Effector memory CD8-positive, alpha-beta T cell (primary cell): ENCODE measurements at regions not wholly inside any gene's neighbourhood (a gene's known extent, or its start where the extent isn't known, plus 50 kb on each side); places are given as distances from the start of the nearest gene placed in this dataset.

Experiments
- ATAC-seq: fragments of 150-1000 bp; cut with Tn5 transposase; replicated peaks from 2 replicates; pipeline ENCODE4 v1.10.0; 2021; ENCODE audit warnings: mild to moderate bottlenecking, moderate library complexity
- DNase-seq, 3 experiments: peaks; one replicate each; pipeline ENCODE4 v3.0.0; 2021
- H3K27ac Mint-ChIP-seq, 2 donors: one replicate each; pipeline ENCODE4 v1.8.0; 2022; ENCODE audit warnings: mild to moderate bottlenecking in 2 of 2, mixed read lengths in 2 of 2, moderate library complexity in 2 of 2
- H3K27me3 Mint-ChIP-seq, 2 donors: one replicate each; pipeline ENCODE4 v1.8.0; 2022; ENCODE audit warnings: mixed read lengths in 2 of 2
- H3K36me3 Mint-ChIP-seq: one replicate; pipeline ENCODE4 v1.8.0; 2022; ENCODE audit warnings: mild to moderate bottlenecking, moderate library complexity, mixed read lengths; ENCODE audit not compliant: insufficient read depth
- H3K4me1 Mint-ChIP-seq, 2 donors: one replicate each; pipeline ENCODE4 v1.8.0; 2022; ENCODE audit warnings: low read depth in 2 of 2, mixed read lengths in 2 of 2
- H3K4me3 Mint-ChIP-seq, 2 donors: one replicate each; pipeline ENCODE4 v1.8.0; 2022; ENCODE audit warnings: mild to moderate bottlenecking in 2 of 2, mixed read lengths in 2 of 2, moderate library complexity in 2 of 2
- H3K9me3 Mint-ChIP-seq, 2 donors: one replicate each; pipeline ENCODE4 v1.8.0; 2022; ENCODE audit warnings: mixed read lengths in 2 of 2

GRCh38 chr3:117408811-117409210 is 699.2 kb downstream of the TUSC7 start:
- no peak overlapping the region for H3K4me3 Mint-ChIP-seq
- no peaks in the 10 kb centered on the region for H3K36me3 Mint-ChIP-seq
- DNase-seq = no peak
- no peaks in the 10 kb centered on the region for H3K4me1 Mint-ChIP-seq
- H3K27me3 Mint-ChIP-seq = no peaks in the 10 kb centered on the region
- H3K27ac Mint-ChIP-seq = no peak overlapping the region
- peaks cover 5 to 15% of the 10 kb centered on the region in 2 donors for H3K9me3 Mint-ChIP-seq
- ATAC-seq = no peak

DNA sequence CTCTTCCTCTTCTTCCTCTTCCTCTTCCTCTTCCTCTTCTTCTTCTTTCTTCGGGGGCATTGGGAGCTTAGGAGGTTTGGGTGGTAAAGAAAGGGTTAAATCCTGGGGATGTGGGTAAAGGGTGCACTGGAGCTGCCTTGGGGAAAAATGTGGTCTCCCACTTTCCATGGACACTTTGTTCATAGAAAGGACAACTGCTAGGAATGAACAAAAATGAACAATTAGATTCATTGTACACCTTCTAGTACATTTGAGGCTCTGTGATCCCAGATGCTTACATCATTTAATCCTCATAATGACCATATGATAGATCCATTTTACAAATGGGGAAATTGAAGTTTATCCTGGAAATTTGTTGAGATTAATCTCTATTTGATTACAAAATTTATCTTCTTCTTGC is 699.7 kb downstream of the TUSC7 start:
- Mint-ChIP-seq H3K27me3 (no peaks in the 10 kb centered on the region), H3K36me3 (no peaks in the 10 kb centered on the region), H3K4me3 (no peak overlapping the region), H3K4me1 (no peaks in the 10 kb centered on the region), H3K9me3 (peaks cover 5 to 15% of the 10 kb centered on the region in 2 donors), H3K27ac (no peak overlapping the region)
- no peak for DNase-seq
- no peak for ATAC-seq

DNA sequence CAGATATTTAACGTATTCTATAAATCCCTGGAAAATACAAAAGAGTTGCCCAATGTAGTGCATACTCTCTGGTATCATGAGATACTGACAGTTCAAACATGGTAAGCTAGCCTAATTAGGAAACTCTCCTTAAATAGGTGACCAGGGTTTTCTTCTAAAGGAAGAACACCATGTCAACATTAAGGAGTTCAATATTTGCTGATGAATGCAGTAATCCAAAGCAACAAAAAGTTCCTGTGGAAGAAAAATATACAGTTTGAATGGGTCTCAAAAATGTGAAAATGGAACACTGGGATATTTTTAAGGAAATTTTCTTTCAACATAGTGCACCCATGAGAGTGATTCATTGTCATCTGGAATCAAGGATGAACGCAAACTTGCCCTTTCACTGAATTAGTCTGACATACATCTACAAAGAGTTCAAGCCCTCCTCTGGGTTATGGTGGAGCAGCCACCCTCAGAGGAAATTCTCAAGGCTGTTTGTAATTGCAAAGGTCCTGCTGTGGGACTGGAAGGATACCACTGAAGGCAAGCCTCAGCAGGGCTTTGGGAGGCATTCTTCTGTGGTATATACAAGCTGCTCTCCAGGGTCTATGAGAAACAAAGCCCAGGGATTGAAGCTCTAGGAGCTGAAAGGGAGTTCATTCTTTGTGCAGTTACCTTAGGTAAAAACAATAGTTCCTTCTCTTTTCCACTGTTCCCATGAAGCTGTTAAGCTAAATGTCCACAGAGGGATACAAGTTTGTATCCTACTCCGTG is 700.3 kb downstream of the TUSC7 start:
- peaks cover 5 to 15% of the 10 kb centered on the region in 2 donors for H3K9me3 Mint-ChIP-seq
- no peak for DNase-seq

DNA sequence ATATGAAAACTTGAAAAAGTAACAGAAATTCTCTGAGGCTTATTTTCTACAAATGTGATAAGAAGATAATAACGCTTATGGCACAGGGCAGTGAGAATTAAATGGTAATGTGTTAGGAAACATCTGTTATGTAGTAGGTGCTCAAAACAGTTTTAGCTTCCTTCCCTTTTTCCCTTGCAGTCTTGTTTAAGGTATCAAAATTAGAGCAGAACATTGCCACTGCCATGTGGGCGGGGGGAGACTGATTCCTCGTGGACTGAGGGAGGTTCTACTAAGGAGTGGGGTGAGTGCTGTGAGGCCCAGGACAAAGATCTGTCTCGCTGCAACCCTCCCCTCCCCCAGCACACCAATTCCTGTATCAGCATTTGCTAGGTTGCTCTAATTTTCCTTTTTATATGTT is 702.4 kb downstream of the TUSC7 start:
- DNase-seq = no peak
- no peaks in the 10 kb centered on the region for H3K4me1 Mint-ChIP-seq
- no peak overlapping the region for H3K27ac Mint-ChIP-seq
- H3K4me3 Mint-ChIP-seq = no peak overlapping the region
- H3K36me3 Mint-ChIP-seq = no peaks in the 10 kb centered on the region
- ATAC-seq = no peak
- H3K27me3 Mint-ChIP-seq = no peaks in the 10 kb centered on the region
- peaks cover 5 to 15% of the 10 kb centered on the region in 2 donors for H3K9me3 Mint-ChIP-seq

More for the DNA sequence above, 700.3 kb downstream of the TUSC7 start:
- no peaks in the 10 kb centered on the region for H3K36me3 Mint-ChIP-seq
- H3K27me3 Mint-ChIP-seq = no peaks in the 10 kb centered on the region
- ATAC-seq = no peak
- H3K4me1 Mint-ChIP-seq = no peaks in the 10 kb centered on the region
- H3K27ac Mint-ChIP-seq = no peak overlapping the region
- H3K4me3 Mint-ChIP-seq = no peak overlapping the region

GRCh38 chr3:117417411-117417810 is 707.8 kb downstream of the TUSC7 start:
- Mint-ChIP-seq H3K4me3 (no peak overlapping the region), H3K27ac (no peak overlapping the region), H3K27me3 (no peaks in the 10 kb centered on the region), H3K36me3 (no peaks in the 10 kb centered on the region), H3K4me1 (no peaks in the 10 kb centered on the region), H3K9me3 (peaks cover 4 to 6% of the 10 kb centered on the region in 2 donors)
- ATAC-seq (no peak), DNase-seq (no peak)

DNA sequence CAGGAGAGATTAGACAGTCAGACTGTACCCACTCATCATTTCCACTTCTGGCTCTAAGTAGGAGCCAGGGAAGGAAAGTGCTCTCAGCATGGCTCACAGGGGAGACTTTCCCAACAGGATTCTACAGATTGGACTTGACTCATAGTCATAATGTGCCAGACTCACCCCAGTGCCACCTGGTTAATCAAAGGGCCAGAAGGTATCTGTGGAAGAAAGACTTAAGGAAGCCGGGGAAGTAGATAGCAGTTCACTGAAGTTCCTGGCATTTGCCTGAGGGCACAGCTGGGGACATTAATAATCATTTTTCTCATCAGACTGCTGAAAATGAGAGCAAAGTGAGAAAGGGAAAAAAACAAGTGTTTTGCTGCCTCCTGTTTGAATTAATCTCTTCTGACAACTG is 717.5 kb downstream of the TUSC7 start:
- DNase-seq = no peak
- no peaks in the 10 kb centered on the region for H3K27me3 Mint-ChIP-seq
- H3K4me3 Mint-ChIP-seq = no peak overlapping the region
- H3K36me3 Mint-ChIP-seq = no peaks in the 10 kb centered on the region
- no peak overlapping the region for H3K27ac Mint-ChIP-seq
- H3K9me3 Mint-ChIP-seq = peaks cover 13 to 15% of the 10 kb centered on the region in 2 donors
- ATAC-seq = no peak
- no peaks in the 10 kb centered on the region for H3K4me1 Mint-ChIP-seq

- Mint-ChIP-seq H3K27me3 (no peaks in the 10 kb centered on the region), H3K9me3 (peaks cover 7 to 12% of the 10 kb centered on the region in 2 donors), H3K4me3 (no peak overlapping the region), H3K27ac (no peak overlapping the region), H3K4me1 (no peaks in the 10 kb centered on the region), H3K36me3 (no peaks in the 10 kb centered on the region)
- no peak for ATAC-seq
- no peak for DNase-seq
Measured at GRCh38 chr3:117433427-117433826, 723.8 kb downstream of the TUSC7 start.

- Mint-ChIP-seq H3K36me3 (no peaks in the 10 kb centered on the region), H3K27me3 (no peaks in the 10 kb centered on the region), H3K9me3 (peaks cover 11 to 12% of the 10 kb centered on the region in 2 donors), H3K27ac (no peak overlapping the region), H3K4me1 (no peaks in the 10 kb centered on the region), H3K4me3 (no peak overlapping the region)
- DNase-seq = no peak
- no peak for ATAC-seq
Measured at GRCh38 chr3:117434661-117435412, 725.3 kb downstream of the TUSC7 start.

DNA sequence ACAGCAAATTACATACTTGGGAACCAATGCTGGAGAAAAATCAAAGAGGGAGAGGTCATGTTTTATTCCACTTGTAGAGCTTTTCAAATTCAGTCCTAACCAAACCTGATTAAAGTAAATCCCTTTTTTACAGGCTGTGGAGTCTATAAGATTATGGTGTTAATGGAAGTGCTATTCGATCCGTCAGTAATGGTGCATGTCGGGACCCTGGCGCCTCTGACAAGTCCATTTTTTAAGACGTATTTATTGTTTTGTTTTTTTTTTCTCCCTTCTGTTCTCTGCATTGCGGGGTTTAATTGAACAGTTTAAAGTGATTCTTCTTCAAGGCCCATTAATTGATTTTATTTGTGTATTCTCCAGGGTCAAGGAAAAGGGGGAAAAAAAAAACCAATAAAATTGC is 725.9 kb downstream of the TUSC7 start:
- Mint-ChIP-seq H3K9me3 (peaks cover 11 to 12% of the 10 kb centered on the region in 2 donors), H3K36me3 (no peaks in the 10 kb centered on the region), H3K27ac (no peak overlapping the region), H3K4me3 (no peak overlapping the region), H3K4me1 (no peaks in the 10 kb centered on the region), H3K27me3 (no peaks in the 10 kb centered on the region)
- ATAC-seq (no peak), DNase-seq (no peak)

GRCh38 chr3:117439812-117440211 is 730.2 kb downstream of the TUSC7 start:
- H3K9me3 Mint-ChIP-seq = peaks cover 11 to 12% of the 10 kb centered on the region in 2 donors
- H3K4me1 Mint-ChIP-seq = no peaks in the 10 kb centered on the region
- H3K27me3 Mint-ChIP-seq = no peaks in the 10 kb centered on the region
- no peak for ATAC-seq
- H3K36me3 Mint-ChIP-seq = no peaks in the 10 kb centered on the region
- H3K27ac Mint-ChIP-seq = no peak overlapping the region
- H3K4me3 Mint-ChIP-seq = no peak overlapping the region
- no peak for DNase-seq

DNA sequence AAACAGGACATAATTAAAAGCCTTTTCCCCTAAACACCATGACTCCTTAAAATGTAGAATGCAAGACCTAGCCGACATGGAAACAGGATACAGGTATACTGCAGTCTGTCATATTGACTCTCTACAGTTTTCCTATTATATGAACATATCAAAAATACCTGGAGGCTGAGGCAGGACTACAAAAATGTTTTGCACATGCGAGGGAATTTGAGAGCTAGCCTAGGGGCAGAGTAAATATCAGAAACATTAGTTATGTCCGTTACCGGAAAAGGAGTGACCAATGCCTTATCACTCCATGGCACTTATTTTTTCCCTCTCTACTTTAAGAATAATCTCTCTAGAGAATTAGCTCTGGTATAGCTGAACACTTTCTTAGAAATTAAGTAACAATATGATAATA is 732.3 kb downstream of the TUSC7 start:
- Mint-ChIP-seq H3K4me3 (no peak overlapping the region), H3K27ac (no peak overlapping the region), H3K4me1 (no peaks in the 10 kb centered on the region), H3K36me3 (no peaks in the 10 kb centered on the region), H3K27me3 (no peaks in the 10 kb centered on the region), H3K9me3 (peaks cover 5 to 8% of the 10 kb centered on the region in 2 donors)
- no peak for ATAC-seq
- no peak for DNase-seq

- H3K4me1 Mint-ChIP-seq = no peaks in the 10 kb centered on the region
- DNase-seq (no peak), ATAC-seq (no peak)
- no peaks in the 10 kb centered on the region for H3K36me3 Mint-ChIP-seq
- H3K9me3 Mint-ChIP-seq = peaks cover 5 to 8% of the 10 kb centered on the region in 2 donors
- no peak overlapping the region for H3K4me3 Mint-ChIP-seq
- no peak overlapping the region for H3K27ac Mint-ChIP-seq
- no peaks in the 10 kb centered on the region for H3K27me3 Mint-ChIP-seq
Measured at GRCh38 chr3:117442566-117442965, 733.0 kb downstream of the TUSC7 start.

- Mint-ChIP-seq H3K27me3 (no peaks in the 10 kb centered on the region), H3K27ac (no peak overlapping the region), H3K4me3 (no peak overlapping the region), H3K9me3 (peaks cover 7 to 9% of the 10 kb centered on the region in 2 donors), H3K4me1 (no peaks in the 10 kb centered on the region), H3K36me3 (no peaks in the 10 kb centered on the region)
- no peak for DNase-seq
- ATAC-seq = no peak
Measured at GRCh38 chr3:117443014-117443413, 733.4 kb downstream of the TUSC7 start.

DNA sequence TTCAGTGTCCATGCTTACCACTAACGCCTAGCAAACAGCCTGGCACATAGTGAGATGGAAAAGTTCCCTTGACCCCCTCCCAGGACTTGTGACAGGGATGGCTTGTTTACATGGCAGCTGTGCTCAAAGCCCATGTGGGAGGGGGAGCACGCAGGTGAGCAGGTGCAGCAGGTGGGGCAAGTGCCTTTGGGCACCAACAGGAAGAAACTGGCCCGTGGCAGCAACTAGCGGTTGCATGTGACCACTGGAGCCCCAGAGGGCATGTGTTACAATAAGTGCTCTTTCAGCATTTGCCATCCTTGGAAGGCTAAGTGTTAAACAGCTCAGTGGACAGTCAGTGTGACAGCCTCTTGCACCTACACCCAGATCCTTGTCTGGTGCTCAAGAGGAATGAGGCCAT is 734.6 kb downstream of the TUSC7 start:
- H3K4me3 Mint-ChIP-seq = no peak overlapping the region
- DNase-seq (no peak), ATAC-seq (no peak)
- no peaks in the 10 kb centered on the region for H3K4me1 Mint-ChIP-seq
- H3K27ac Mint-ChIP-seq = no peak overlapping the region
- peaks cover 10 to 18% of the 10 kb centered on the region in 2 donors for H3K9me3 Mint-ChIP-seq
- no peaks in the 10 kb centered on the region for H3K36me3 Mint-ChIP-seq
- no peaks in the 10 kb centered on the region for H3K27me3 Mint-ChIP-seq
